H1 (cell line): ENCODE measurements at regions not wholly inside any gene's neighbourhood (a gene's known extent, or its start where the extent isn't known, plus 50 kb on each side); places are given as distances from the start of the nearest gene placed in this dataset.

ENCODE experiments used
- BACH1 ChIP-seq: IDR thresholded peaks from 2 replicates; pipeline ENCODE4 v1.6.1; 2012; ENCODE audit warnings: low read length, improper control_type of control experiment
- BRCA1 ChIP-seq: IDR thresholded peaks from 2 replicates; pipeline ENCODE4 v1.6.1; 2012; ENCODE audit warnings: low read depth, low read length, improper control_type of control experiment
- CBX5 ChIP-seq: fragments of 300-800, 300-1000 bp; sonication (generic); IDR thresholded peaks from 2 replicates; pipeline ENCODE4 v1.7.1; 2016; ENCODE audit warnings: antibody characterized with exemption, low read length, low read depth
- CBX8 ChIP-seq: fragments of 300-800, 300-1000 bp; sonication (generic); IDR thresholded peaks from 2 replicates; pipeline ENCODE4 v1.7.1; 2016; ENCODE audit warnings: low read depth, low read length, borderline replicate concordance
- CHD1 ChIP-seq: IDR thresholded peaks from 2 replicates; pipeline ENCODE4 v1.6.1; 2012; ENCODE audit warnings: low read depth, low read length, improper control_type of control experiment
- CREB1 ChIP-seq: IDR thresholded peaks from 2 replicates; pipeline ENCODE4 v1.6.1; 2012; ENCODE audit warnings: inconsistent platforms
- GABPA ChIP-seq: IDR thresholded peaks from 2 replicates; pipeline ENCODE4 v1.6.1; 2011; ENCODE audit warnings: mild to moderate bottlenecking, low read length, moderate library complexity, borderline replicate concordance; ENCODE audit not compliant: insufficient read depth
- GTF2F1 ChIP-seq: IDR thresholded peaks from 2 replicates; pipeline ENCODE4 v1.6.1; 2012; ENCODE audit warnings: low read depth, low read length, improper control_type of control experiment, borderline replicate concordance
- HDAC2 ChIP-seq, 2 experiments: fragments of 300-600 bp in 1 of 2; sonication (generic) in 1 of 2; IDR thresholded peaks; 2 replicates each; pipeline ENCODE4 v1.6.1; 2011 to 2012; ENCODE audit warnings: low read depth in 2 of 2, low read length in 2 of 2, mild to moderate bottlenecking in 2 of 2, moderate library complexity in 2 of 2, borderline replicate concordance in 1 of 2, inconsistent platforms in 1 of 2
- HDAC6 ChIP-seq: IDR thresholded peaks from one replicate; pipeline ENCODE4 v1.7.1; 2012; ENCODE audit warnings: low read depth, mild to moderate bottlenecking, inconsistent platforms, low read length, moderate library complexity
- JUN ChIP-seq: IDR thresholded peaks from 2 replicates; pipeline ENCODE4 v1.6.1; 2011; ENCODE audit warnings: low read depth, mild to moderate bottlenecking, improper control_type of control experiment, low read length
- JUND ChIP-seq: IDR thresholded peaks from 2 replicates; pipeline ENCODE4 v1.6.1; 2011; ENCODE audit warnings: mild to moderate bottlenecking, improper control_type of control experiment, low read length
- KDM1A ChIP-seq: fragments of 200-600, 300-600 bp; sonication (generic); IDR thresholded peaks from 2 replicates; pipeline ENCODE4 v1.7.1; 2016; ENCODE audit warnings: mild to moderate bottlenecking, low read length, borderline replicate concordance
- KDM4A ChIP-seq: IDR thresholded peaks from one replicate; pipeline ENCODE4 v1.7.1; 2012; ENCODE audit warnings: low read depth, mild to moderate bottlenecking, moderate library complexity, low read length, inconsistent platforms; ENCODE audit not compliant: severe bottlenecking
- KDM5A ChIP-seq: fragments of 200-600 bp; IDR thresholded peaks from 2 replicates; pipeline ENCODE4 v1.7.1; 2012; ENCODE audit warnings: mild to moderate bottlenecking, low read length, inconsistent platforms, mixed read lengths
- PHF8 ChIP-seq: fragments of 200-600 bp; sonication (generic); conservative IDR thresholded peaks from 2 replicates; pipeline ENCODE4 v1.7.1; 2012; ENCODE audit warnings: low read depth, mild to moderate bottlenecking, inconsistent platforms, low read length, moderate library complexity
- TAF7 ChIP-seq: optimal IDR thresholded peaks from 2 replicates; pipeline ENCODE3; 2011; ENCODE audit warnings: low read depth, mild to moderate bottlenecking, inconsistent platforms, low read length, moderate library complexity, borderline replicate concordance
- TEAD4 ChIP-seq: IDR thresholded peaks from 2 replicates; pipeline ENCODE4 v1.6.1; 2012; ENCODE audit warnings: low read depth, low read length, inconsistent platforms, mixed read lengths
- ZNF274 ChIP-seq: IDR thresholded peaks from 2 replicates; pipeline ENCODE4 v1.7.0; 2012; ENCODE audit warnings: low read length, borderline replicate concordance; ENCODE audit errors: extremely low read depth
- TF ChIP-seq, protein P1 (sequence below): IDR thresholded peaks from 2 replicates; pipeline ENCODE4 v1.6.1; 2011; ENCODE audit warnings: low read length, improper control_type of control experiment
- TF ChIP-seq, protein P2 (sequence below): IDR thresholded peaks from 2 replicates; pipeline ENCODE4 v1.6.1; 2012; ENCODE audit warnings: inconsistent platforms
- TF ChIP-seq, protein P3 (sequence below): IDR thresholded peaks from 2 replicates; pipeline ENCODE4 v1.6.1; 2012; ENCODE audit warnings: low read length, inconsistent platforms

DNA sequence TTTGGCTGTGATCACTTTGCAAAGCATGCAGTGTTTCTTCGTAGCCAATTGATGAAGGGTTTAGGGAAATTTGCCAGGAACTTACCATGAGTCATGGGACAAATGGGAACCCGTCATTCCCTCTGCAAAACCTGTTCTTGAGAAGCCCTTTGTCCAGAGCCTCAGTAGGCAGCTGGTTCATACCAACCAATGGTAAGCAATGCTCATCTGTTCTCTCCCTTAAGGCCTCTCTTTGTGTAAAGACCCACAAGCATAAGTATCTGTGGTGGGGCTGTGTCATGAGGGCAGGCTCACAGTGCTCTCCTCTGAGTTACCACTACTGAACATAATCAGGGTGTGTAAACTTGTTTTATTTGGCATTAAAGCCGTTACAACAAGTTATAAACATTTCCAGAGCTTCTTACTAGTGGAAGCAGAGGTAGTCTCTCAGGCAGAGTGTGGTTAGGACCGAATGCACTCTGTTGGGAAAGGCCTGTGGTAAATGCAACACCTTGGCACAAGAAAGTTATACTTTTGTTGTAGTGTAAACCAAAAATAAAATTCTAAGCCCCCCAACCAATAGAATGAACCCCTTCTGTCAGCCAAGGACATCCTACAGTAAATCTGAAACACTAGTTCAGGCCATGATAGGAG lies 119.8 kb downstream of the SINHCAF start (continued):
- TF ChIP-seq, protein P1, sequence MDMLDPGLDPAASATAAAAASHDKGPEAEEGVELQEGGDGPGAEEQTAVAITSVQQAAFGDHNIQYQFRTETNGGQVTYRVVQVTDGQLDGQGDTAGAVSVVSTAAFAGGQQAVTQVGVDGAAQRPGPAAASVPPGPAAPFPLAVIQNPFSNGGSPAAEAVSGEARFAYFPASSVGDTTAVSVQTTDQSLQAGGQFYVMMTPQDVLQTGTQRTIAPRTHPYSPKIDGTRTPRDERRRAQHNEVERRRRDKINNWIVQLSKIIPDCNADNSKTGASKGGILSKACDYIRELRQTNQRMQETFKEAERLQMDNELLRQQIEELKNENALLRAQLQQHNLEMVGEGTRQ: peak; percentile 32; the same call in 1 of the 2 replicates
- TF ChIP-seq JUND: peak; percentile 73; the same call in 1 of the 2 replicates
- no peak for TF ChIP-seq HDAC2 (IDR thresholded peaks at IDR 0.05; ENCODE audit: borderline replicate concordance in 1 of 2, low read depth in 2 of 2, low read length in 2 of 2)
- TF ChIP-seq, protein P2, sequence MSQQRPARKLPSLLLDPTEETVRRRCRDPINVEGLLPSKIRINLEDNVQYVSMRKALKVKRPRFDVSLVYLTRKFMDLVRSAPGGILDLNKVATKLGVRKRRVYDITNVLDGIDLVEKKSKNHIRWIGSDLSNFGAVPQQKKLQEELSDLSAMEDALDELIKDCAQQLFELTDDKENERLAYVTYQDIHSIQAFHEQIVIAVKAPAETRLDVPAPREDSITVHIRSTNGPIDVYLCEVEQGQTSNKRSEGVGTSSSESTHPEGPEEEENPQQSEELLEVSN: no peak
- TF ChIP-seq KDM4A: no peak
- TF ChIP-seq CBX5: no peak
- no peak for TF ChIP-seq CBX8
- no peak for TF ChIP-seq KDM5A
- TF ChIP-seq TAF7: no peak
- no peak for TF ChIP-seq TEAD4
- TF ChIP-seq, protein P3, sequence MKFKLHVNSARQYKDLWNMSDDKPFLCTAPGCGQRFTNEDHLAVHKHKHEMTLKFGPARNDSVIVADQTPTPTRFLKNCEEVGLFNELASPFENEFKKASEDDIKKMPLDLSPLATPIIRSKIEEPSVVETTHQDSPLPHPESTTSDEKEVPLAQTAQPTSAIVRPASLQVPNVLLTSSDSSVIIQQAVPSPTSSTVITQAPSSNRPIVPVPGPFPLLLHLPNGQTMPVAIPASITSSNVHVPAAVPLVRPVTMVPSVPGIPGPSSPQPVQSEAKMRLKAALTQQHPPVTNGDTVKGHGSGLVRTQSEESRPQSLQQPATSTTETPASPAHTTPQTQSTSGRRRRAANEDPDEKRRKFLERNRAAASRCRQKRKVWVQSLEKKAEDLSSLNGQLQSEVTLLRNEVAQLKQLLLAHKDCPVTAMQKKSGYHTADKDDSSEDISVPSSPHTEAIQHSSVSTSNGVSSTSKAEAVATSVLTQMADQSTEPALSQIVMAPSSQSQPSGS: no peak
- TF ChIP-seq CREB1: no peak
- TF ChIP-seq ZNF274: no peak
- no peak for TF ChIP-seq GABPA
- no peak for TF ChIP-seq HDAC6
- no peak for TF ChIP-seq CHD1
- TF ChIP-seq KDM1A: no peak
- TF ChIP-seq JUN: no peak
- no peak for TF ChIP-seq BRCA1
- TF ChIP-seq PHF8: no peak
- no peak for TF ChIP-seq GTF2F1
- TF ChIP-seq BACH1: no peak
